Glutamatergic neuron (in vitro differentiated cells): ENCODE measurements at regions not wholly inside any gene's neighbourhood (a gene's known extent, or its start where the extent isn't known, plus 50 kb on each side); places are given as distances from the start of the nearest gene placed in this dataset.

Experiments
- DNase-seq: peaks from one replicate; pipeline ENCODE4 v3.0.0; 2022
- H3K27ac Mint-ChIP-seq: one replicate; pipeline ENCODE4 v1.8.0; 2020; ENCODE audit warnings: mild to moderate bottlenecking, mixed read lengths, inconsistent platforms; ENCODE audit not compliant: unreplicated experiment
- H3K27me3 Mint-ChIP-seq: one replicate; pipeline ENCODE4 v1.8.0; 2020; ENCODE audit warnings: mild to moderate bottlenecking, moderate library complexity, mixed read lengths, inconsistent platforms; ENCODE audit not compliant: unreplicated experiment
- H3K36me3 Mint-ChIP-seq: one replicate; pipeline ENCODE4 v1.8.0; 2020; ENCODE audit warnings: mild to moderate bottlenecking, mixed read lengths, inconsistent platforms; ENCODE audit not compliant: unreplicated experiment
- H3K4me1 Mint-ChIP-seq: one replicate; pipeline ENCODE4 v1.8.0; 2020; ENCODE audit warnings: mild to moderate bottlenecking, low read depth, mixed read lengths, inconsistent platforms; ENCODE audit not compliant: unreplicated experiment
- H3K4me3 Mint-ChIP-seq: one replicate; pipeline ENCODE4 v1.8.0; 2020; ENCODE audit warnings: mild to moderate bottlenecking, mixed read lengths, inconsistent platforms; ENCODE audit not compliant: unreplicated experiment
- H3K9me3 Mint-ChIP-seq: one replicate; pipeline ENCODE4 v1.8.0; 2020; ENCODE audit warnings: mild to moderate bottlenecking, moderate library complexity, mixed read lengths, inconsistent platforms; ENCODE audit not compliant: unreplicated experiment
- TF ChIP-seq, protein P1 (sequence below): fragments of 200-600 bp; sonication (generic); IDR thresholded peaks from one replicate; pipeline ENCODE4 v1.5.0; 2021; ENCODE audit not compliant: partially characterized antibody, unreplicated experiment

DNA sequence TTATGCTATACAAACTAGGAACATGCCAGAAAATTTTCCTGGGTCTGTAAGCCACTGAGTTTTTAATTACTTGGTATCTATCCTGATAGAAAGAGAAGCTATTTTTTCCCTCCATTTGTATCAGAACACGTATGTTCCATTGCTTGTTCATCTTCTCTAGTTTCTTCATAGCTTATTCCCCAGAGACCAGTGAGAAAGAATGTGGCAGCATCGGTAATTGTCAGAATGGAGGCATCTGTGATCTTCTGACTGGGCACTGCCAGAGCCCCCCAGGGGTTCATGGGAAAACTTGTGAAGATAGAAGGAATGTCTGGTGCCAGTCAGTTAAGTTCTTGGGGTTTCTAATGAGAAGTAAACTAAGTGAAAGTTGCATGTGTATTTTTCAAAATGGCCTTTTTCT is 720.2 kb upstream of the GOLIM4 start:
- DNase-seq, result no peak
- no peaks in the 10 kb centered on the region for H3K27me3 Mint-ChIP-seq

DNA sequence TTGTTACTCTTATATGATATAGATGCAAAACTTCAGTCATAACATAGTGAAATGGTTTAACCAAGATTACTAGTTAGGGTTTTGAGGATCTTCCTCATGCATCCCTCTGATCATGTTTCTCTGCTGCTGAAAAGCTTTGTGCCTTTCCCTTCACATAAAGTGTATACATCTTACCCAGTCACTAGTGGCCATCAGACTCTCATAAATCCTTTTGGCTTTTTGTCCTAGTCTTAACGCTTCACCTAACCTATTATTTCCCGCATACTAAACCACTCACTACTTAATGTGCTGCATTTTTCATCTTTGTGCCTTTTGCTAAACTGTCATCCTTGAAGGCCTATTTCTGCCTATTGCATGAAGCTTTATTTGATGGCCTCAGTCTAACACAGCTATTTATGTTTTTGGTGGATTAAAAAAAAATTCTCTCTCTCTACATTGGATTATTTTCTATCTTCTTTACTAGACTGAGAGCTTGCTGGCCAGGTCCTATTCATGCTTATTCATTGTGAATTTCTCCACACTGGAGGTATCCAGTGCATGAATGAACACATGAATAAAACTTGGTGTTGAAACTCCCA is 717.6 kb upstream of the GOLIM4 start:
- Mint-ChIP-seq H3K27ac (no peak overlapping the region), H3K9me3 (no peaks in the 10 kb centered on the region), H3K4me3 (no peak overlapping the region), H3K36me3 (no peaks in the 10 kb centered on the region), H3K27me3 (no peaks in the 10 kb centered on the region), H3K4me1 (peaks cover 17% of the 10 kb centered on the region)
- DNase-seq, result no peak
- TF ChIP-seq, protein P1, sequence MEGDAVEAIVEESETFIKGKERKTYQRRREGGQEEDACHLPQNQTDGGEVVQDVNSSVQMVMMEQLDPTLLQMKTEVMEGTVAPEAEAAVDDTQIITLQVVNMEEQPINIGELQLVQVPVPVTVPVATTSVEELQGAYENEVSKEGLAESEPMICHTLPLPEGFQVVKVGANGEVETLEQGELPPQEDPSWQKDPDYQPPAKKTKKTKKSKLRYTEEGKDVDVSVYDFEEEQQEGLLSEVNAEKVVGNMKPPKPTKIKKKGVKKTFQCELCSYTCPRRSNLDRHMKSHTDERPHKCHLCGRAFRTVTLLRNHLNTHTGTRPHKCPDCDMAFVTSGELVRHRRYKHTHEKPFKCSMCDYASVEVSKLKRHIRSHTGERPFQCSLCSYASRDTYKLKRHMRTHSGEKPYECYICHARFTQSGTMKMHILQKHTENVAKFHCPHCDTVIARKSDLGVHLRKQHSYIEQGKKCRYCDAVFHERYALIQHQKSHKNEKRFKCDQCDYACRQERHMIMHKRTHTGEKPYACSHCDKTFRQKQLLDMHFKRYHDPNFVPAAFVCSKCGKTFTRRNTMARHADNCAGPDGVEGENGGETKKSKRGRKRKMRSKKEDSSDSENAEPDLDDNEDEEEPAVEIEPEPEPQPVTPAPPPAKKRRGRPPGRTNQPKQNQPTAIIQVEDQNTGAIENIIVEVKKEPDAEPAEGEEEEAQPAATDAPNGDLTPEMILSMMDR, result no peak

More for the DNA sequence above, 720.2 kb upstream of the GOLIM4 start:
- Mint-ChIP-seq H3K27ac (no peak overlapping the region), H3K4me1 (peaks cover 17% of the 10 kb centered on the region), H3K4me3 (no peak overlapping the region), H3K9me3 (no peaks in the 10 kb centered on the region), H3K36me3 (no peaks in the 10 kb centered on the region)
- TF ChIP-seq, protein P1, result no peak

DNA sequence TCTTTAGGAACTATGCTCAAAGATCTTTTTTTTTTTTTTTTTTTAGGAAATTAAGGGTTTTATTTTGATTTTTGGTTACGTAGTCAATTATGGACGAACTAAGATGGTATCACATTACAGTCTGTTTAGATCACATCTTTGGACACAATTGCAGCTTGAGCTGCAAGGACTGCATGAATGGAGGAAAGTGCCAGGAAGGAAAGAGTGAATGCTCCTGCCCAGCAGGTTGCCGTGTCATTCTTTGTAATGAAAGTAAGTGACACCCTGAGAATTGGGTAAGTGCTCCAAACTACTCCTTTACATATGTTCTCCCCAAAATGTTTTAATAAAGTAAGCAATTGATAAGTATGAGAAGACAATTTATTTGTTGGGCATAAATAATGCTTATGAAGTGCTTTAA is 716.5 kb upstream of the GOLIM4 start:
- no peaks in the 10 kb centered on the region for H3K9me3 Mint-ChIP-seq
- TF ChIP-seq, protein P1, result no peak
- no peak overlapping the region for H3K27ac Mint-ChIP-seq
- no peak for DNase-seq
- peaks cover 17% of the 10 kb centered on the region for H3K4me1 Mint-ChIP-seq
- H3K4me3 Mint-ChIP-seq, result no peak overlapping the region
- no peaks in the 10 kb centered on the region for H3K36me3 Mint-ChIP-seq
- no peaks in the 10 kb centered on the region for H3K27me3 Mint-ChIP-seq

DNA sequence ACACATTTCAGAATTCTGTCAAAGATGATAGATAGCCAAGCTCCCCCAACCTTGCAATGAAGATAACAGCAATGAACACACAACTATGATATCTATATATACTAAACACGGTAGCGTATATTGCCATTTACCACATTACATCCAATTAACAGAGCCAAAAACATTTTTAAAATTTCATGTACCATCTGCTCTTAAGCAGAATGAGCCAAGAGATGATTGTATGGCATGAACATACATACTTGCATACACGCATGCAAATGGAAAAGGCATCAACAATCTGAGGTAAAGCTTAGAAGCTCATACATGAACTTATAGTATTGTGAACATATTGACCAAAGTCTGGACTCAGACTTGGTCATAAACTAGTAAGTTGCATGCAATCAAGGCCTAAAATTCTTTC is 712.9 kb upstream of the GOLIM4 start:
- Mint-ChIP-seq H3K9me3 (peaks cover 1% of the 10 kb centered on the region), H3K4me3 (no peak overlapping the region), H3K27ac (no peak overlapping the region), H3K36me3 (no peaks in the 10 kb centered on the region), H3K4me1 (peaks cover 4% of the 10 kb centered on the region), H3K27me3 (no peaks in the 10 kb centered on the region)
- no peak for DNase-seq
- TF ChIP-seq, protein P1, result no peak

DNA sequence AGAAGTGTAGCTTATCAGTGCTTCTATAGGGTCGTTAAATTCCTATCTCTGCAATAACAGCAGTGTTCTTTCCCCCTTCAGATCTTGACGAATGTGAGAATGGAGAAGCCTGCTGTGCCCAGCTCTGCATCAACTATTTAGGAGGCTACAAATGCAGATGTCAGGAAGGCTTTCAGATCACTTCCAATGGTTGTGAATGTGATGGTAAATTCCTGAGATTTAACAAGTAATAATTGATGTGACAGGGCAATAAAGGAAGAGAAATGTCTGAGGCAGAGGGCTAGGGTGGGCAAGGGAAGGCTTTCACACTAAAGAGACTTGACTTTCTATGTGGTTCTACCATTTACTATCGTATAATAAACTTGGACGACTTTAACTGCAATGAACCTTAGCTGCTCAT is 711.7 kb upstream of the GOLIM4 start:
- no peak for DNase-seq

More for the DNA sequence above, 711.7 kb upstream of the GOLIM4 start:
- TF ChIP-seq, protein P1, result no peak
- Mint-ChIP-seq H3K9me3 (peaks cover 1% of the 10 kb centered on the region), H3K4me3 (no peak overlapping the region), H3K27me3 (no peaks in the 10 kb centered on the region), H3K36me3 (no peaks in the 10 kb centered on the region), H3K4me1 (no peaks in the 10 kb centered on the region), H3K27ac (no peak overlapping the region)
